ENCODE measurements at regions not wholly inside any gene's neighbourhood (a gene's known extent, or its start where the extent isn't known, plus 50 kb on each side); places are given as distances from the start of the nearest gene placed in this dataset.

- no peak for DNase-seq
Observed at GRCh38 chr7:10888861-10889260, 84.8 kb upstream of the PHF14 start.

DNA sequence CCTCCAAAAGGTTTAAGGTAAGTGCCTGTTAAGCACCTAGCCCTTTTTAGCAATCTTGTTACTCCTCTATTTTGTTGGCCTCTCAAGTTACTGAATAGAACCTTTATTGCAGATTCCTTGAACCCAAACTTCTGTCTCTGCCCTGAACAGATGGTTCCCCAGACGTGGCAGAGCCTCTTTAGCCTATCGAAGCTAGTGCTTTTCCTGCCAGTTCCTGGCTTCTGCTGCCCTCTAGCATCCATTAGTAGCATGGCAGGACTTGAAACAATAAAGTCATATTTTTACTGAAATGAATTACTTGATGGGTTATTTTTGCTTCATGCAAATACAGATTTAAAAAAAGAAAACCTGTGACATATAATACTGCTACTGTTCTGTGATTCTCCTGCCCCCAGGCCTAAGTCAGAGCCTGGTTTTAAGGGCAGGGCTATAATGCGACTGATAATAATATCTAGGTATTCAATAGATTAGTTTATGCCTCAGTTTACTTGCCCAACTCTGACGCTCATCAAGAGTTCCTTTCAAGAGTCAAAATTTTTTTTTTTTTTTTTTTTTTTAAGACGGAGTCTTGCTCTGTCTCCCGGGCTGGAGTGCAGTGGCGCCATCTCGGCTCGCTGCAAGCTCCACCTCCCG lies 84.3 kb upstream of the PHF14 start:
- peak; percentile 23 for DNase-seq

DNA sequence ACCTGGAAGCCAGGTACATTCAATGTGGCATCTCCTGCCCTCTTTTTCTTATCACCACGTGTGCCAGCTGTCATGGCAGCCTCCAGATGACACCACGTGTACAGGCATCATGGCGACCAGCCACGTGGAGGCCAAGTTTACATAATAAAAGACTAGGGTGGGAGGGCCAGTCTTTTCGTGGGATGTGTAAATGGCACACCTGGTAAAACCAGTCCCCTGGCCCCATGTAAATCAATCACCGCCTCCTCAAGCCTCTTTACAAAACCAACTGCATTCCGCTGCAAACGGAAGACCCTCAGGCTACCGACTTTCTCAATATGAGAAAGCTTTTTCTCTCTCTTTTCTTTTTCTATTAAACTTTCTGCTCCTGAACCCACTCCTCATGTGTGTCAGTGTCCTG lies 65.1 kb upstream of the PHF14 start:
- no peak for DNase-seq

DNA sequence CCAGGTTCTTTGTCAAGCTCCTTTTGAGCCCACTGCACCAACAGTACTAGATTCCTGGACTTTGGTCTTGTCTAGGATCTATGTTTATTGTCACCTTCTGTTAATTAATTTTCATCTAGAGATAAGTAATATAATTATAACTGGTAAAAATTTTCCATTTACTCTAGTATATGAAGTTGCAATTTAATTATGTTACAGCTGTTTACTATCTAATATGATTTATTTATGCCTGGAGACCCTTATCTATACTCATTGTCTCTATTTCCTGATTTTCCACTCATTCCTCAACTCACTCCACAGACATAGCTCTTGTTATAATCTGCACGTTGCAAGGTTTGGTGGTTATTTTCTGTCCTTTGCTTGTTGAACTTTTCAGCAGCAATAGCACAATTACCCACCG lies 63.2 kb upstream of the PHF14 start:
- no peak for DNase-seq

- no peak for DNase-seq
Observed at GRCh38 chr7:10912077-10912476, 61.6 kb upstream of the PHF14 start.

- DNase-seq: no peak
Observed at GRCh38 chr7:10913457-10913856, 60.2 kb upstream of the PHF14 start.

DNA sequence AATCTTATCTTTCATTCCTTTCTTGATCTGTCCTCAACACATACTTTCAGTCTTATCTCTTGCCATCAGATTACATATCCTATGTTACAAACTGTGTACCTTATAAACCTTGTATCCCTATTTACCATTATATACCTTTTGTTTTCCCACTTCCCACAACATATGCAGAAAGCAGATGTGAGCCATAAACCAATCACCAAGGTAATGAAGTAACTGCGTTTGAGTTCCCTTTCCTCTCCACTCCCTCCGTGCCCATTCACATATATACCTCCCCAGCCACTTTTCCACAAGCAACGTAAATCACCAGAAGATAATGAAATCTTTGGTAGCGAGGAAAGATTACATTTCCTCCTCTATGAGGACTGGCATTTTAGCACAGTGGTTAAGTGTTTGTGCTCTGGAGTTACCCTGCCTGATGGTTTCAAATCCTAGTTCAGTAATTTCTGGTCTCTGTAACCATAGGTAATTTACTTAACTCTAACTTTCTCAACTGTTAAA lies 55.5 kb upstream of the PHF14 start:
- no peak for DNase-seq

GRCh38 chr7:10919923-10920322 lies 53.7 kb upstream of the PHF14 start:
- DNase-seq: no peak
